ENCODE measurements at regions not wholly inside any gene's neighbourhood (a gene's known extent, or its start where the extent isn't known, plus 50 kb on each side); places are given as distances from the start of the nearest gene placed in this dataset.

DNA sequence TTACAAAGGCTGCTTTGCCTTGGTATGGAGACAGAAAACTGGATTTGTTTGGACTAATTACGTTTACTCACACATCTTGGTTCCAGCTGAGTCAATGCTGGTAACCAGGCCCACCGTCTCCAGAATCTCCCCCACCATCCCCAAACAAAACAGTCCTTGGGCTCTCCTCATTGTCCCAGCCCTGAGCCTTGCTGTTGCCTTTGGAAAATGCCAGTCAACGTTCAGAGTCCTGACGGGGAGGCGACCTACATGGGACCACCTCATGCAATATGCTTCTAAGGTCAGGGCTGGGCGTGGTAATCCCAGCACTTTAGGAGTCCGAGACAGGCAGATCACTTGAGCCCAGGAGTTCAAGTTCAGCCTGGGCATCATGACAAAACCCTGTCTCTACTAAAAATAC, 85.2 kb upstream of the IQSEC1 start:
- Mint-ChIP-seq H3K36me3 (ENCODE audit: low read depth) (peaks cover 5% of the 10 kb centered on the region), H3K9me3 (peaks cover 23% of the 10 kb centered on the region), H3K4me1 (peaks cover 14% of the 10 kb centered on the region), H3K4me3 (no peak overlapping the region), H3K27ac (no peak overlapping the region), H3K27me3 (ENCODE audit: low read depth, poor library complexity) (peaks cover 4% of the 10 kb centered on the region)
- no peak for TF ChIP-seq CTCF (IDR thresholded peaks at IDR 0.05)
- no peak for DNase-seq

GRCh38 chr3:13157986-13158385, 84.8 kb upstream of the IQSEC1 start:
- TF ChIP-seq CTCF (IDR thresholded peaks at IDR 0.05): no peak
- H3K27ac Mint-ChIP-seq: no peak overlapping the region
- DNase-seq: no peak
- peaks cover 4% of the 10 kb centered on the region for H3K27me3 Mint-ChIP-seq (ENCODE audit: low read depth, poor library complexity)
- peaks cover 14% of the 10 kb centered on the region for H3K4me1 Mint-ChIP-seq
- no peak overlapping the region for H3K4me3 Mint-ChIP-seq
- peaks cover 23% of the 10 kb centered on the region for H3K9me3 Mint-ChIP-seq
- H3K36me3 Mint-ChIP-seq (ENCODE audit: low read depth): peaks cover 5% of the 10 kb centered on the region

GRCh38 chr3:13152826-13153710, 79.8 kb upstream of the IQSEC1 start:
- no peak for TF ChIP-seq CTCF (IDR thresholded peaks at IDR 0.05)
- H3K27ac Mint-ChIP-seq: no peak overlapping the region
- peaks cover 4% of the 10 kb centered on the region for H3K27me3 Mint-ChIP-seq (ENCODE audit: low read depth, poor library complexity)
- H3K36me3 Mint-ChIP-seq (ENCODE audit: low read depth): peaks cover 5% of the 10 kb centered on the region
- H3K9me3 Mint-ChIP-seq: peaks cover 23% of the 10 kb centered on the region
- no peak overlapping the region for H3K4me3 Mint-ChIP-seq
- DNase-seq: no peak
- H3K4me1 Mint-ChIP-seq: no peaks in the 10 kb centered on the region

GRCh38 chr3:13150624-13151023, 77.4 kb upstream of the IQSEC1 start:
- DNase-seq: no peak
- TF ChIP-seq CTCF (IDR thresholded peaks at IDR 0.05): no peak
- H3K9me3 Mint-ChIP-seq: peaks cover 13% of the 10 kb centered on the region
- no peaks in the 10 kb centered on the region for H3K27me3 Mint-ChIP-seq (ENCODE audit: low read depth, poor library complexity)
- H3K36me3 Mint-ChIP-seq (ENCODE audit: low read depth): peaks cover 5% of the 10 kb centered on the region
- H3K4me1 Mint-ChIP-seq: no peaks in the 10 kb centered on the region
- no peak overlapping the region for H3K4me3 Mint-ChIP-seq
- H3K27ac Mint-ChIP-seq: no peak overlapping the region

GRCh38 chr3:13149330-13150108, 76.3 kb upstream of the IQSEC1 start:
- no peak for TF ChIP-seq CTCF (IDR thresholded peaks at IDR 0.05)

More at GRCh38 chr3:13149330-13150108, 76.3 kb upstream of the IQSEC1 start:
- Mint-ChIP-seq H3K27me3 (ENCODE audit: low read depth, poor library complexity) (peaks cover 6% of the 10 kb centered on the region), H3K9me3 (peaks cover 2% of the 10 kb centered on the region), H3K4me1 (no peaks in the 10 kb centered on the region), H3K4me3 (no peak overlapping the region), H3K27ac (no peak overlapping the region), H3K36me3 (ENCODE audit: low read depth) (peaks cover under 1% of the 10 kb centered on the region)
- DNase-seq: no peak
